NCI-H226 (cell line): ENCODE measurements at regions not wholly inside any gene's neighbourhood (a gene's known extent, or its start where the extent isn't known, plus 50 kb on each side); places are given as distances from the start of the nearest gene placed in this dataset.
"Not testable (repeated sequence)": the region's sequence is repeated elsewhere in the genome, so short reads cannot be mapped to it uniquely, and the experiment has no call there.

Experiments used
- DNase-seq: peaks from one replicate; pipeline ENCODE4 v3.0.0-alpha.2; 2015

DNA sequence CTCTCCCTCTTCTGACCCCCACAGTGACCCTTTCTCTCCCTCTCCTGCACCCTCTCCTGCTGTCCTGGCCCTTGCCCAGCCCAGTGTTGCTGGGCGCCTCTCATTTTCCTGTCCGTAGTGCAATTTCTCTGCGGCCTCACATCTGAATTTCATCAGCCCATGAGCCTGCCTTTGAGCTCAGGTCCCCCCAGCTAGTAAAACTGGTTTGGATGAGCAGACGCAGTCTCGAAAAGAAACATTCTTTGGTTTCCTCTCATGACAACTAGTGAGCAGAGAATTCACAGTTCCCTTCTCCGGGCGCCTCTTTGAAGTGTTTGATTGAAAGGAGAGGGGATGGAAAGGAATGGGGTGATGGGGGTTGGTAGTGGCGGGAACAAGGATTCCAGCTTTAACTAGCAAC is 126.0 kb upstream of the CADM1 start:
- DNase-seq = no peak

DNA sequence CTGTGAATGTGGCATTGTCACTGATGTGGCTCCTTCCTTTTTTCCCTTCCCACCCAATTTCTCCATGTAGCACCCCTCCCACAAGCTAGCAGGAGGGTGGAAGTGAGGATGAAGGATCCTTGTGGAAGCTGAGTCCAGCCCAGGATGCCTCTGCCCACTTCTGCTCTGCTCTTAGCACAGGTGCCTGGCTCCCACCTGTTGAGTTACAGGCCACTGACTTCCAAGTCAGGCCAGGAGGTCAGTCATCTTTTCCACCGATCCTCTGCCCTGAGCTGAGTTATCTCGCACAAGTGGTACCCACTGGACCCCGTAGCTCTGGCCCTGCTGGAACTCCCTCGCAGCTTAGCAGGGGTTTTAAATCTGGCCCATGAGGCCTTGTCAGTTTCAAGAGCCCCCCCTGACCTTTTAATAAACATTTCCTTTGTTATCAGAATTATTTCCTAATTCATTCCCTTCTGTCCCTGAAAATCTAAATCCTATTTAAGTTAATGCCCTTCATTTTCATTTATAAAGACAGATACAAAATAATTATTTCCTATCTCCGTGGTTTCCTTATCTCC is 125.3 kb upstream of the CADM1 start:
- no peak for DNase-seq

- DNase-seq = no peak
Observed at GRCh38 chr11:115627666-115628460, 123.6 kb upstream of the CADM1 start.

DNA sequence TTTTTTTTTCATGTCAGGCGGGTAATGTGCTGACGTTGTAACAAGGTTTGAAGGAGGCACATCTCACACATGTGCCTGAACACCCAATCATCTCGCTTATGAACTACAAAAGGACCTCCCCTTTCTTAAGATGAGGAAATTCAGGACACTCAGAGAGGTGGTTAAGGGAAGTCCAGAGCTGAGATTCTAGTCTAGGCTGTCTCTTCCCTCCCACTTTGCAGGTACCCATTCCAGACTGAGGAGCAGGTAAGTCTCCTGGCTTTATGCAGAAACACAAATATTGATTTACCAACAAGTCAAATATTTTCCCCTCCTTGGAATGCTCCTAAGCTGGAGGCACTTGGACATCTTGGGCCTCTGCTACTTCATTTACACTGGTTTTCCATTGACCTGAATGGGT is 122.9 kb upstream of the CADM1 start:
- no peak for DNase-seq

GRCh38 chr11:115626414-115626813 is 122.2 kb upstream of the CADM1 start:
- DNase-seq = no peak

DNA sequence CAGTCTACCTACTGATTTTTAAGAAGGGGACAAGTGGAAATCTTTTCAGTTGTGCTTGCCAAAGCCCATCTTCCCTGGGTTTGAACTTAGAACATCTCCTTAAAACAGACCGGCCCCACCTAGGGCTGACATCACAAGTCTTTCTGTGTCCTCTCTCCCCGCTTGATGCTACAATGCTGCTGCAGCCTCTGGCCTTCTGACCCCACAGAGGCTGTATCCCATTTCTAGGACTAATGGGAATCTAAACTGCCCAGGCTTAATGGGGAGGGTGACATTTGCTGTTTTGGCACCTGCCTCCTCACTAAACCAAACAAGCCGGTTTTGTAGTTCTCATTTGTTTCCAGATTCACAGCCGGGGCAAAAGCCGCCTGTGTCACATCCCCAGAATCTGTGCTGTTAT is 121.3 kb upstream of the CADM1 start:
- DNase-seq = no peak

GRCh38 chr11:115624065-115624464 is 119.8 kb upstream of the CADM1 start:
- no peak for DNase-seq

DNA sequence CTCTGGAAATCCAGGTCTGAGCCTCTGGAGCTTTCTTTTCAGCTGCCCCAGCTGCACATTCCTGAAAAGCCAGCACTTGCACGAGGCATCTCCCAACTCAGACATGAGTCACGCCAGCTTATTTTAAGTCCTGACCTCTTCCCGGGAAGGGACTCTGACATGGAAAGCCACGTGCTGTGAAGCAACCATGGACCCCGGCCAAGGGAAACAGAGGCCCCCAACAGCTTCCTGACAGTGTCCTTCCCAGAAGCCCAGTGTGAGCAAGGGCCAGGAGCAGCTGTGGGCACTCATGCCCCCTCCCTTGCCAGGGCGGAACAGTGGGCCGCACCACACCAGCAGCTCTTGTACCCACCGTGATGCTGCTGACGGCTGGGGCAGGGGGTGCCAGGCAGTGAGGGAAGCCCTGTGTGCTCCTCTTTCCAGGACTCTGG is 118.8 kb upstream of the CADM1 start:
- DNase-seq = peak; percentile 51

GRCh38 chr11:115618428-115618827 is 114.2 kb upstream of the CADM1 start:
- DNase-seq = no peak

DNA sequence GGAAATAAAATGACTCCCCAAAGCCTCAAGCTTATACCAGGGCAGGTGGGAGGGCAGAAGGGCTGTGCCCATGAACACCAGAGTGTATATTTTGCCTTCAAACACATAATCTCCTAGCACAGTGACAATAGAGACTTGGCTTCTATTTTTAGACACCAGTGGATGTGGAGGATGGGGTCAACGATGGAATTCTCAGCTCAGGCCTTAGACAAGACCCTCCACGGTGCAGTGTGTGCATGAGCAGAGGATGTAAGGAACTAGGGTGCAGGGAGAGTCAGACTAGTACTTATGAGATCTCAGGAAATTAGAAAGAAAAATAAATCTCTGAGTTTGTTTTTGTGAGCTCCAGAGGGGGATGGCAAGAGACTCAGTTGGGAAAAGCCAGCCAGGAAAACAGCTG is 113.6 kb upstream of the CADM1 start:
- DNase-seq = no peak

GRCh38 chr11:115616971-115617370 is 112.8 kb upstream of the CADM1 start:
- peak; percentile 4 for DNase-seq

- DNase-seq = peak; percentile 53
Observed at GRCh38 chr11:115613986-115614632, 109.9 kb upstream of the CADM1 start.

- no peak for DNase-seq
Observed at GRCh38 chr11:115613004-115613403, 108.8 kb upstream of the CADM1 start.

DNA sequence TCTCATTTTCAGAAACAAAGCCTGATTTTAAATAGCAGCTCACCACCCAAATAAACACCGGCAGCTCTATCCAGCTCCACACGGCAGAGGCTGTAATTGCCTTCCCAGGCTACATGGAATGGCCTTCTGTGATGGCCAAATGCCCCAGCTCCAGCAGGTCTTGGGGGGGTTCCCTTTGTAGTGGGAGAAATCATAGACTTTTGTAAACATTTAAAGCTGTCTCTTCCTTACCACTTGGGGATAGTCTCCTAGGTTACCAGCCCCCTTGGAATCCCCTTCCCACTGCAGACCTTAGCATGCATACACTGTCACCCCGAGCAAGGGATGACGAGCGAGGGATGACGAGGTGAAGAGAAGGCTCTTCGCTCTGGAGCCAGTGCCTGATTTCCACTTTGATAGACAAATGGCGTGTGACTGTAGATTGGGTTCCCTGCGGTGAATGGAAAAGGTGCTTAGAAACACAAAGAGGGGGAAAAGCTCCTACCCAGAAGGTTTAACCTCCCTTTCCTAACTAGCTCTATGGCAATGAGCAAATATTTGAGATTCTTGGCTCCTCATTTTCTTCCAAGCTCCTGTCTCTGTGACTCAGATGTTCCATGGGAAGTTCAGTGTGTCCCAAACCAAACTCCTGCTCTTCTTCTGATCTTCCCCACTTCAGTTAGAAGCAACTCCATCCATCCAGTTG is 108.0 kb upstream of the CADM1 start:
- DNase-seq = no peak

- no peak for DNase-seq
Observed at GRCh38 chr11:115611343-115611742, 107.1 kb upstream of the CADM1 start.

- DNase-seq = no peak
Observed at GRCh38 chr11:115610908-115611307, 106.7 kb upstream of the CADM1 start.

DNA sequence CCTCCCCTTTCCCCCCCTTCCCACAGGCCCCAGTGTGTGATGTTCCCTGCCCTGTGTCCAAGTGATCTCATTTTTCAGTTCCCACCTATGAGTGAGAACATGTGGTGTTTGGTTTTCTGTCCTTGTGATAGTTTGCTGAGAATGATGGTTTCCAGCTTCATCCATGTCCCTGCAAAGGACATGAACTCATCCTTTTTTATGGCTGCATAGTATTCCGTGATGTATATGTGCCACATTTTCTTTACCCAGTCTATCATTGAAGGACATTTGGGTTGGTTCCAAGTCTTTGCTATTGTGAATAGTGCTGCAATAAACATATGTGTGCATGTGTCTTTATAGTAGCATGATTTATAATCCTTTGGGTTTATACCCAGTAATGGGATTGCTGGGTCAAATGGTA is 106.0 kb upstream of the CADM1 start:
- DNase-seq = not testable (repeated sequence)

- DNase-seq = no peak
Observed at GRCh38 chr11:115608976-115609375, 104.8 kb upstream of the CADM1 start.

DNA sequence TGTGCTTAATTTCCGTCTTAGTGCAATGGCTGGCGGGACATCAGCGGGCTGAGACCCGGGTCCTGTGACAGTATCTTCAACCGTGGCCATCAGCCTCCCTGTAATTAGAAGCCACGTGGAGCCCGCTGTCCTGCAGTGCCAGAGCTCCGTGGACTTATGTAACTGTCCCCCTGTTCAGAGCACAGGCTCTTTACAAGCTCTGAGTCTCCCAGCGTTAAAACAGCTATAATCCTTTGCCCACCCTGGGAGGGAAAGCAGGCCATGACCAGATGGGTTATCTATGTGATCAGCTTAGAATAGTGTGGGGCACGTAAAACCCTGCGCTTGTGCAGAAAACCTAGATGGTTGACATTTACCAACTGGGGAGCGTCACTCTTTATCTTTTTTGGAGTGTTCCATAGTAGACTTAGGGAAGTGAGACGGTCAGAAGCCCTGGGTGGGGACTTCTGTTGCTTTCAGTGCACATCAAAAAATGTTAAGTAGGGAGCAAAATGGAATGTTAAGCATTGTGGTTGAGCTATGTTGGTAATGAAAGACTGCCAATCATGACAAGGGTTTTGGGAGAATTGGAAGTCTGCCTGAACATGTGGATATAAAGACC is 103.5 kb upstream of the CADM1 start:
- no peak for DNase-seq

DNA sequence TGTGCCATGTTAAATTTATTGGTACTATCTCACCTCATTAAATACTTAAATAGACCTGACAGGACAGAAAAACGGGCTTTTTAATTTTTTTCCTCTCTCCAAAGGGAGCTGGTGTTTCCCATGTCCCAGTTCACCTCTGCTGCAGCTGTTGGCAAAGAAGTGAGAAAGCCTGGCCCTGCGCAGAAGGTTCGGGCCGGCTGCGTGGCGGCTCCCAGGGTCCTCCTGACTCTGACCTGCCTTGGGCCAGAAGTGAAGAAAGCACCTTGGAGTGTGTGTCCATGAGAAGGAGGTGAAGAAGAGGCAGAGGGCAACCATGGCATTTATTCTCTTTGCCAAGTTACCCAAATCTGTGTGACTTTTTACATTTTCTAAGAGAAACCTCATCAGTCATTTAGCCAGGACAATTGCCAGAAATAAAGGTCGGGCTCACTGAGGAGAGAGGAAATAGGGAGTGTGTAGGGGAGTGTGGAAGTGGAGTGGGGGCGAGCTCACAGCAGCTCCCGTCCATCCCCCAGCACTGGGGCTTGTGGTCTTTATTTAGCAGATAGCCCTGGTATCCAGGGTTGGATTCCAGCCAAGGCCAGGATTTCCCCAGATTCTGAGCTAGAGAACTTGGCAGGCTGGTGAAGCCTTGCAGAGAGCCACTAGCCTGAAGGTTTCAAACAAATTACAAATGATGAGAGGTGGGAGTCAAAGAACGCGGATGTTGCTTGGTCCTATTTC is 102.4 kb upstream of the CADM1 start:
- DNase-seq = peak; percentile 68

GRCh38 chr11:115605871-115606497 is 101.8 kb upstream of the CADM1 start:
- DNase-seq = no peak

DNA sequence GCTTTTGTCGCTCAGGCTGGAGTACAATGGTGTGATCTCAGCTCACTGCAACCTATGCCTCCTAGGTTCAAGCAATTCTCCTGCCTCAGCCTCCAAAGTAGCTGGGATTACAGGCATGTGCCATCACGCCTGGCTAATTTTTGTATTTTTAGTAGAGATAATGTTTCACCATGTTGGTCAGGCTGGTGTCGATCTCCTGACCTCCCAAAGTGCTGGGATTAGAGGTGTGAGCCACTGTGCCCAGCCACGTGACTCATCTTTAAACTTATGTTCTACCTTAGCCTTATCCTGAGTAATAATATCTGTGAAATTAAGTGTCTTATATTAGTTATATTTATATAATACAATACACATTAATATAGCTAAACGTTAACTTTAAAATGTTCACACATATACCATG is 101.2 kb upstream of the CADM1 start:
- not testable (repeated sequence) for DNase-seq
